Stimulated activated CD4-positive, alpha-beta T cell treated with anti-CD3 and anti-CD28 coated beads, Interleukin-12 subunit alpha, Interleukin-12 subunit beta, amount 100 ng/mL, for 24 hours (primary cell): ENCODE measurements at regions not wholly inside any gene's neighbourhood (a gene's known extent, or its start where the extent isn't known, plus 50 kb on each side); places are given as distances from the start of the nearest gene placed in this dataset.

ENCODE experiments used
- DNase-seq, 2 experiments: peaks; one replicate each; pipeline ENCODE4 v3.0.0-alpha.2; 2020; ENCODE audit warnings: low read depth in 2 of 2

GRCh38 chr16:80081846-80082245, 458.9 kb upstream of the DYNLRB2 start:
- DNase-seq = no peak

DNA sequence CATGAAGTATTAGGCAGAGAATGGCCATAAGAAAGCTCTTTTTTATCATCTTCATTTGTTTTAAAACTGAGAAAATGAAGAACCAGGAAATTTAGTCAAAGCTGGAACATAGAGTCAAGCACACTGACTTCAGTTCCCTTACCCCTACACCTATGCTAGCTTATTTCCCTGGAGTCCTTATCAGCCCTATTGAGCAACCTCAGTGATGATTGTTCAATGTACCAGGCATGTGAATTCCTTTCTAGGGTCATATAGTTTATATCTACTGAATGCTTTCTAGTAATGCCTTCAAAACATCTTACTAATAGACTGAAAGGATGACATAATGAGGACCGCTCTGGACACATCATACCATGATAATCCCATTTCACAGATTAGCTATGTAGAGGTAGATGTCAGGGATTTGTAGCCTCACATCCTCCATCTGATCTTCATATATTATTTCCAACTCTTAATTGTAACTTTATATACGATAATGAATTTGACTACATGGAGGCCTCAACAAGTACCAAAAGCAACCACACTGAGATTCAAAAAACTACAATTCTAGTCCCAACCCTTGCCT, 460.4 kb upstream of the DYNLRB2 start:
- DNase-seq = no peak

- DNase-seq = no peak
Measured at GRCh38 chr16:80079072-80079471, 461.7 kb upstream of the DYNLRB2 start.

GRCh38 chr16:80077696-80078095, 463.1 kb upstream of the DYNLRB2 start:
- no peak for DNase-seq

GRCh38 chr16:80074329-80074728, 466.5 kb upstream of the DYNLRB2 start:
- DNase-seq = no peak

DNA sequence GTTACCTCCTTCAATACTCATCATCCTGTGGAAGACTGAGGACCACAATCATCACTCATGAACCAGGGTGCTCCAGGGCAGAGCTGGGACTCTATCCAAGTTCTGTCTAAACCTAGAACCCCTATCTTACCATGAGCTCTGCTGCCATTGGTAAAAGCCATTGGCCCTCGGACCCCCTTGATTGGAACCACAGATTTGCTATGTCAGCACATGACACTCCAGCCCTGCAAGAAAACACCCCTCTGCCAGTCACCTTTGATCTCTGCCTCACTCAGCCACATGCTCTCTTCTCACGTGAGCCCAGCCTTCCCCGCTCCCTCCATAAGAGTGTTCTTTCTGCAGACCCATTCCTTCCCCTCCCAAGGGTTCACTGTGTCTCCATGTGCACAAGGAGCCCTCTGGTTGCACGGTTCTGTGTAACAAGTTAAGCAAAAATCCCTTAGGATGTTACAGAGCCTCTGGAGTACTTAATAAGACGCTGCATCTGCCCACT, 468.8 kb upstream of the DYNLRB2 start:
- DNase-seq = no peak

DNA sequence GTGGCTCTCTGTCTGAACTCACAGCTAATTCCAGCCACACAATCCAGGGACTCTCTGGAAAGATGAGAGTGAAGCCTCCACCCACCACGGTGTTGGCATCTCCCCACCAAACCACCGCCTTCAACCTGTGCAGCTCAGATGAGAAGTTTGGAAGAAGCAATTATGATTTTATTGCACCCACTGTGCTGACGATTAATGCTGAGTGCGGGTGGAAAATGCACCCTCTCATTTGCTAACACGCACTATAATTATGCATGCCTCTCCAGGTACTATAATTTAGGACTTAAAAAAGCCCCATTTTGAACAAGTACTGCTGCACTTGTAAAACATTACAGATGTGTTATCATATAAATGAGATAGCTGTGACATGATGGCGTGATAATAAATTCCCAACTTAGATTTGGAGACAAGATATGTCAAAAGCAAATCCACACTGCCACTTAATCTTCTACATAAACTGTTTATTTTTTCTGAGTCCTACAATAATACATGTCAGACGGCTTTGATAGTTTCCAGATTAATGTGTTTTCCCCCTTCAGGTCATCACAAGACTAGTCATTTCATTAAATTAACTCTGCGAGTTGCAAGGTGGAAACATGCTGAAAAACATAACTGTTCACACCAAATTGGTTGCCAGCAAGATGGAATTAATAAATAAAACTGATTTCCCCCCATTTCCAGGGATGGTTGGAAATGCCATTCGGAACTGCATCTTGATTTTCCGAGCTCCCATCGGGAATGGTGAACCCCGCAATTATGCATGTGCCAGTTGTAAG, 466.5 kb upstream of the MAF start:
- DNase-seq = no peak

GRCh38 chr16:80065541-80065940, 465.0 kb upstream of the MAF start:
- DNase-seq = no peak

GRCh38 chr16:80063713-80064069, 463.2 kb upstream of the MAF start:
- no peak for DNase-seq

DNA sequence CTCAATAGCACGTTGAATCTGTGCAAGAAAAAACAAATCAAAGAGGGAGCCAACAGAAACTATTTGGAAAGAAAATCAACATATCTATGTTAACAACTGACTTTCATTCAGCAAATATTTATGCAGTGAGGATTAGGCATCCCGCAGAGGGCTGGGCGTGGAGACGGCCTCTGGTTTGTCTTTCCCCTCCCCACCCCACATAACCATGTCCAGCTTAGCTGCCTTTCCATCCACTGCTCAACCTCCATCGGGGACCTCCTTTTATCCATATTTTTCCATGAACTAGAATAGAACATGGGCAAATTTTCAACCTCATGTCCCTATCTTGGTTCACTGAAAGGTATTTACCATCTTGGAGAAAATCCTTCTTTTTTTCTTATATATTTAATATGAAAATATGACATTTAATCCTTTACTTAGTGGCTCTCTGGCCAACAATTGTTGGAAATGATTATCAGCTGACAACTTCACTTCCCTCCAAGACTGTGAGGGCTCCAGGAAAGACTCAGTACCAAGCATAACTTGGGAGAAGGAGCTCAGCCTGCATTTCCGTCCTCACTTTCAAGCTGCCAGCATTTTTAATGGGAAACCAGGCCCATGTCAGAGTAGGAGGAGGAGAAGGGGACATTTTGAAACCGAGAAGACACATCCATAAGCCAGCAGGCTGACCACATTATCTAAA, 462.6 kb upstream of the MAF start:
- no peak for DNase-seq

DNA sequence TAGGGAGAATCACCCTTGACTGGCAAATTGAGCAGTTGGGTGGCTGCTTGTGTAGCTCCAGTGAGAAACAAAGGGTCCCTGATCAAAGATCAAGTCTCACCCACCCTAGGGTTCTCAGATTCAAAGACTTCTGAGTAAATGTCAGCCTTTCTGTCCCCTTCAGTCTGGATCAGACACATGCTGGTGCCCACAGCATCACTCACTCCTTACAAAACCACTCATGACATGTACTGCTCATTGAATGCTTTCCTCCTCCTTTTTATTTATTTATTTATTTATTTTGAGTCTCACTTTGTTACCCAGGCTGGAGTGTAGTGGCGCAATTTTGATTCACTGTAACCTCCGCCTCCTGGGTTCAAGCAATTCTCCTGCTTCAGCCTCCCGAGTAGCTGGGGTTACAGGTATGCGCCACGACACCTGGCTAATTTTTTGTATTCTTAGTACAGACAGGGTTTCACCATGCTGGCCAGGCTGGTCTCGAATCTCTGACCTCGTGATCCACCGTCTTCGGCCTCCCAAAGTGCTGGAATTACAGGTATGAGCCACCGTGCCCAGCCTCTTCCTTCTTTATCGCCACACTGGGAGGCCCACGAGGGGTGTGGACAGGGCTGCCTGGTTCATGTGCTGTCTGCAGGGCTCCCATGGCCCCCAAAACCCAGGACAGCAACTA, 462.0 kb upstream of the MAF start:
- DNase-seq = no peak

DNA sequence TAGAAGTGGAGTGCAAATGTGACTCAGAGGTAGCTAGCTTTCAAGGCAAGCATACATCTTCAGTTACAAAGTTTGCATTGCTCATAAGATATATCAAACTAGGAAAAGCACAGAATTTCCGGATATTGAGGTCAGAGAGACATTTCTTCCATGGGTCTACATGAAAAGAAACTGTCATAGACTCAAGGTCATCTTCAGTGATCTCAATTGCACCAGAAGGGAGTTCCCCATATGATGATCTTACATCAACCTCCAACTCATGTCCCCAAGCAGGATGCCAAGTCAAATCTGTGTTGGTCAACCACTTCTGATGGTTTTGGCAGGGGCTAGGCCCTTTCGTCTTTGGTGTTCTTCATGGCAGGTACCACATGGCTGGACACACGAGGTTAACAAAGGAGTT, 459.9 kb upstream of the MAF start:
- no peak for DNase-seq

GRCh38 chr16:80059836-80060235, 459.3 kb upstream of the MAF start:
- no peak for DNase-seq

- DNase-seq = no peak
Measured at GRCh38 chr16:80058214-80058613, 457.7 kb upstream of the MAF start.

- no peak for DNase-seq
Measured at GRCh38 chr16:80056324-80056723, 455.8 kb upstream of the MAF start.

DNA sequence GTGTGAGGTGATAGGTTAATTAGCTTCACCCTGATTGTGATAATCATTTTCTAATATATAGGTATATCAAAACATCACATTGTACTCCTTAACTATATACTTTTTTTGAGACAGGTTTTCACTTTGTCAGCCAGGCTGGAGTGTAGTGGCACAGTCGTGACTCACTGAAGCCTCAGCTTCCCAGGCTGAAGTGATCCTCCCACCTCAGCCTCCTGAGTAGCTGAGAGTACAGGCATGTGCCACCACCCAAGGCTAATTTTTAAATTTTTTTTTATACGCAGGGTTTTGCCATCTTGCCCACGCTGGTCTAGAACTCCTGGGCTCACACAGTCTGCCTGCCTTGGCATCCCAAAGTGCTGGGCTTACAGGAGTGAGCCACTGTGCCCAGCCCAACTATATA, 455.3 kb upstream of the MAF start:
- DNase-seq = no peak

GRCh38 chr16:80054647-80055046, 454.1 kb upstream of the MAF start:
- no peak for DNase-seq

- DNase-seq = no peak
Measured at GRCh38 chr16:80051040-80051439, 450.5 kb upstream of the MAF start.

DNA sequence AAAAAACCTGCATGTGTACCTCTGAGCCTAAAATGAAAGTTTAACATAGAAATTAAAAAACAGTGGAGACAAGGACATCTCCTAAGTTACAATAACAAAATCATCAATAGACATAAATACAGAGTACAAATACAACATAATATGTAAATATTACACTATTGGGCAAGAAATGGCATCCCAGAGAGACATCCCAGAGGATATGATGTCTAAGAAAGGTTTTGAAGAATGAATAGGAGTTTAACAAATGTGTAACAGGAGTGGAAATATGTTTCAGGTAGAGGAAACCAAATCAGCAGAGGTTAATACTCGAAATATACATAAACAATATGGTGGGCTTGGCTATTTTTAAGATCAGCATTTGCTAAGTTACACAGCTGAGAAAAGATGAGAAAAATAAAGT, 447.7 kb upstream of the MAF start:
- no peak for DNase-seq

DNA sequence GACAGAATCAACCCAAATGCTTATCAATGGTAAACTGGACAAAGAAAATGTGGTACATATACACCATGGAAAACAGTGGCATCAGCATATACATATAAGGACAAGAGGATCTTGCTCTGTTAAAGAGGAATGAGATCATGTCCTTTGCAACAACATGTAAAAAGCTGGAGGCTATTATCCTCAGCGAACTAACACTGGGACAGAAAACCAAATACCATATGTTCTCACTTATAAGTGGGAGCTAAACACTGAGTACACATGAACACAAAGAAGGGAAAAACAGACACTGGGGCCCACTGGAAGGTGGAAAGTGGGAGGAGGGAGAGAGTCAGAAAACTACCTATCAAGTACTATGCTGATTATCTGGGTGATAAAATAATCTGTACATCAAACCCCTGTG, 447.3 kb upstream of the MAF start:
- DNase-seq = no peak

DNA sequence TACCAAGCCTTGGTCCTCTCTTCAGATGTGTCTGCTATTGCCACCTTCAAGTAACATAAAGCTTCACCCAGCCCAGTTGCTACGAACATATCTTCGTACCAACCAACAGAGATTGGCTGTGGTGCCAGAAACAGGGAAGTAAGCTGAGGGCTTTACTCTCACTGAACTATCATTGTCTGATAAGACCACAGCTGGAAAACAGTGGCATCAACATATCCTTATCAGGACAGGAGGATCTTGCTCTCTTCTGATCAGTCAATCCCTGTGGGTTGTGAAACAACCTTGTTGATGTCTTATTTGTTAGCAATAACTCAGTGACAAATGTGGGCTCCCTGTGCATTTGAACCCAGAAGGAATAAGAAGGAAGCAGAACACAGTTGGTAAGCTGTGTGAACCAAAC, 446.3 kb upstream of the MAF start:
- DNase-seq = no peak

DNA sequence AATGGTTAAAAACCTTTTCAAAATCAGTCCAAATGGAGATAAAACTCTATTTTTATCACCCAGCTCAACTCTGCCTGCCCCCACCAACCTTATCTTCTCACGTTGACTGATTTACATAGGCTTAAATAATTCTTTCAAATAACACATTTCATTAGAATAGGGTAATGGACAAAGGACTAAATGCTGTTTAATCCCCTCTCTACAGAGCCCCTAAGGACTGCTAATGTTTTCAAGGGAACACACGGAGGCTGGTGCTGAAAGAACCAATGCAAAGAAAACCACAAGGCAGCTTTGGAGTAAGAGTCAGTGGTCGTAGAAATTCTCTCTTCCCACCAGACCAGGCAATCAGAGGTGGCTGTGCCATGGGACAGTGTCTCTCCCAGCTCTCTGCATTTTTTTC, 445.7 kb upstream of the MAF start:
- no peak for DNase-seq

- no peak for DNase-seq
Measured at GRCh38 chr16:80045861-80046260, 445.3 kb upstream of the MAF start.
